Activated CD4-positive, CD25-positive, alpha-beta regulatory T cell treated with anti-CD3 and anti-CD28 coated beads, Interleukin-2, amount 50 U/mL, for 24 hours (primary cell): ENCODE measurements at regions not wholly inside any gene's neighbourhood (a gene's known extent, or its start where the extent isn't known, plus 50 kb on each side); places are given as distances from the start of the nearest gene placed in this dataset.
A peak's percentile ranks its signal among the peaks of the same experiment; 100 is the strongest.
"Not testable (repeated sequence)": the region's sequence is repeated elsewhere in the genome, so short reads cannot be mapped to it uniquely, and the experiment has no call there.

Experiments
- ATAC-seq, 2 donors: fragments of 150-1000 bp; cut with Tn5 transposase; one replicate each; pipeline ENCODE4 v1.10.0; 2021; ENCODE audit warnings: mild to moderate bottlenecking in 1 of 2, moderate library complexity in 1 of 2

- ATAC-seq = peak; percentile 49 to 56
Measured at GRCh38 chr10:128178302-128178958, 52.2 kb upstream of the MKI67 start.

GRCh38 chr10:128180843-128181242, 54.6 kb upstream of the MKI67 start:
- ATAC-seq = peak; percentile 81 to 90

DNA sequence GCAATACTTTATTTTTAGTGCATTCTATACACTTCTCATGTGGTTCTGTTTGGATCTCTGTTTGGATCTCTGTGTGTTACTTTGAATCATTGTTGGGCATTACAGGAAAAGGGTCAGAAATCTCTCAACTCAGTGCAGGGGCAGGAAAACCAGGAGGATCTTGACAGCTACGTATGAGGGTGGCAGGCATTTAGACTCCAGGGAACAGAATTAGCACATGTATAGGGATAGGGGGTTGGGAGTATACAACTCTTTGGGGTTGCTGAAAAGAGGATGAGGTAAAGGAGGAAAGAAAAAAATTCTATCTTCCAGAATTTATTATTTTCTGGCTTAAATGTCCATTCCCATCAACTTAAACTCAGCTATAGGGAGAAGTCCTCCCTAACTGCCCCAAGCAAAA, 59.4 kb upstream of the MKI67 start:
- no peak for ATAC-seq

DNA sequence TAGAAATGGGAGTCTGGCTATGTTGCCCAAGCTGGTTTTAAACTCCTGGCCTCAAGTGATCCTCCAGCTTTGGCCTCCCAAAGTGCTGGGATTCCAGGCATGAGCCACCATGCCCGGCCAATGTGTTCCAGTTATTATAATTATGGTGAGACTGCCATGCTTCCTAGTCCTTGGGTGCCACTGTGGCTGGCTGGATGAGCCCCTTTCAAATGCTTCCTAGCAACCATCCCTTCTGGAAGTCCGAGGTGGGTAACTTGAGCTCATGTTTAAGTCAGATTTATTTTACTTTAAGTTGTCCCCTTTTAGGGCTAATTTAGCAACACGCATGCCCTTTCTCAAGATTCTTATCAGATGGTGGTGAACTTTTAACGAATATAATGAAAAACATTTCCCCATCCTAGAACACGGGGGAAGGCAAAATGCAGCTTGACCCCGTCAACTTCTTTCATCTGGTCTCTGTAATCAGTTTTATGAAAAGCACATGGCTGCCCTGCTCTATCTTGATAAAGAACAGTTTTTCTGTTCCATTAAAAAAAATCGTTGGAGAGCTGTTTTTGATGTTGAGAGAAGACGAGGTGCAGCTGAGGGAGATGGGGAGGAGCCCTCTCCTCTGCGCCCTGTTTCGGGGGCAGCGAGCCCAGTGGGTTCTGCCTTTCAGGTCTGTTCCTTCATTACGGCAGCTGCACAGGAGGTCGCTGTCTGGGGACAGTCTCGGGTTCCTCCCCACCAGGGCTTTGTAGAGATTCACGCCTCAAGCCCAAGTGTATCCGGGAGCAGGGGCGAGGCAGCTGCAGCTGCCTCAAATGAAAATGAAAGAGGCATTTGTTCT, 61.0 kb upstream of the MKI67 start:
- peak; percentile 55 to 72 for ATAC-seq

GRCh38 chr10:128187788-128188185, 61.6 kb upstream of the MKI67 start:
- no peak for ATAC-seq

DNA sequence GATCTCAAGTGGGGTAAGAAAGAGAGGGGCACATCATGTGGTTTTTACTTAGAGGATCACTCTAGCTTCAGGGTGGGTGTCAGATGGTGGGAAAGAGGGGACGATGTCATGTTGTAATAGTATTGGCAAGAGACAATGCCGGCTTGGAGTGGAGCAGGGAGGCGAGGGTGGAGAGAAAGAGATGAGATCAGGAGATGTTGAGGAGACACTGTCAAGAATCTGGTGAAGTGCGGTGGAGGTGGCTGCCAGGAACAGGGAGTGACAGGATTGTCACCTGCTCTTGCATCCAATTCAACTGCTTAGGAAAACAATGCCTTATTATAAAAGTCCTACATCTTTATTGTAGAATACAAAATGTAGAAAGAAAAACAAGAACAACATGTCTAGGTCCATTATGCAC, 63.0 kb upstream of the MKI67 start:
- ATAC-seq = no peak

DNA sequence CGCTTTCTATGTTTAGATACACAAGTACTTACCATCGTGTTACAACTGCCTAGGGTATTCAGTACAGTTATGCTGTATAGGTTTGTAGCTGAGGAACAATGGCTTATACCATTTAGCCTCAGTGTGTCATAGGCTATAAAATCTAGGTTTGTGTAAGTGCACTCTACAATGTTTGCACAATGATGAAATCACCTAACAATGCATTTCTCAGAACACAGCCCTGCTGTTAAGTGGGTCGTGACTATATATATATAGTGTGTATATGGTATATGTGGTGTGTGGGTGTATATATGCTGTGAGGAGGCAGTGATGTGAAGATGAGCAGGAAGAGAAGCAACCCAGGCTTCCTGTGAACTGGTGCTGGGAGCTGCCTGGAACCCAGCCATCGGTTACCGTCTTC, 65.6 kb upstream of the MKI67 start:
- no peak for ATAC-seq

GRCh38 chr10:128201826-128202225, 75.6 kb upstream of the MKI67 start:
- ATAC-seq = not testable (repeated sequence)

GRCh38 chr10:128203028-128203427, 76.8 kb upstream of the MKI67 start:
- no peak for ATAC-seq

- ATAC-seq = not testable (repeated sequence)
Measured at GRCh38 chr10:128205591-128205990, 79.4 kb upstream of the MKI67 start.

DNA sequence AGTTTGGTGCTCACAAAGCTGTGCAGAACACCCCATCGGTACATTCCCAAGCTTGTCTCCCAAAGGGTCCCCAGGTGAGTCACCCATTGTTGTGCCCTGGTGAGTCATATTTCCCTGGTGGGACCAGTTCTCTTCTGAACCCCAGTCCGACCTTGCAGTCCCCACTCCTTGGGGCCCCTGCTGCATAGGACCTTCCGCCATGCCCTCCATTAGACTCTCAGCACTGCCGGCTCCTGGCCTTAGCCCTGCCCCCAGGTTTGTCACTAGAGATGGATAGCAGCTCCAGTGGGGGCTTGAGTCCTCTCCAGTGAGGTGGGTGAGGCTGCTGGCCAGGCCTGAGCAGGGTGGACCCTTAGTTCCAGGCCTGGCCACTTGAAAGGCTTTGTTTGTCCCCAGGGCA, 80.5 kb upstream of the MKI67 start:
- ATAC-seq = no peak

DNA sequence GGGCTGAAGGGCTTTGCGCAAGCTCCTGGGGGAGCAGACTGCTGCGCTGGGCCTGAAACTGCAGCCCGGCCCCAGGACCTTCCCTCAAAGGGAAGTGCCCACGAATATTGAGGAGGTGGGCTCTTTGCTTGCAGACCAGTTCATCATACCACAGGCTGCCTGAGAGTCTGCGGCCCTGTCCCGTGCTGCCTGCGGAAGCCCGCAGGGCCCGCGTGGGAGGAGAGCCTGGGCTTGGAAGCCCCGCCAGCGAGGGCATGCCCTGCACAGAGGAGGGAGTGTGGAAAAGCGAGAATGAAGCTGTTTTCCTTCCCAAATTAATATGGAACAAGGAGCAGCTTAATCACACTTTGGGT, 83.6 kb upstream of the MKI67 start:
- ATAC-seq = no peak

GRCh38 chr10:128210215-128211063, 84.2 kb upstream of the MKI67 start:
- ATAC-seq = peak; percentile 61 to 65

- ATAC-seq = no peak
Measured at GRCh38 chr10:128211064-128211504, 84.9 kb upstream of the MKI67 start.

- ATAC-seq = peak; percentile 78 to 83
Measured at GRCh38 chr10:128211953-128212727, 85.9 kb upstream of the MKI67 start.

GRCh38 chr10:128213156-128213555, 86.9 kb upstream of the MKI67 start:
- ATAC-seq = no peak

DNA sequence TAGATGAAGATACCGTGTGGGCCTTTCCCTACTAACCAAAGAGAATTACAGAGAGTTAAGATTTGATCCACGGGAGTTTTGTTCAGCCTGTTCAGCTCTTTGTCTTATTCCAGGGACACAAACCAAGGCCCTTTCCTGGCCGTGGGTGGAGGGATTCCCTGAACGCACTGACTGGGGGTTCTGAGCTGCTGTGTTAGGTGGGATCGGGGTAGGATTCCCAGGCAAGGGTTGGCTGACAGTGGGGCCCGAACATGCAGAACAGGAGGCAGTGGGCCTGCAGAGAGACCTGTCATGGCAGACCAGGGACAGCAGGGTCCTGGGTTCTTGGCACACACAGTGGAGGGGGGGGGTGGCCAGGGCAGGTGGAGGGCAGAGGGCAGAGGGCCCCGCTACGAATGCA, 89.5 kb upstream of the MKI67 start:
- ATAC-seq = no peak

DNA sequence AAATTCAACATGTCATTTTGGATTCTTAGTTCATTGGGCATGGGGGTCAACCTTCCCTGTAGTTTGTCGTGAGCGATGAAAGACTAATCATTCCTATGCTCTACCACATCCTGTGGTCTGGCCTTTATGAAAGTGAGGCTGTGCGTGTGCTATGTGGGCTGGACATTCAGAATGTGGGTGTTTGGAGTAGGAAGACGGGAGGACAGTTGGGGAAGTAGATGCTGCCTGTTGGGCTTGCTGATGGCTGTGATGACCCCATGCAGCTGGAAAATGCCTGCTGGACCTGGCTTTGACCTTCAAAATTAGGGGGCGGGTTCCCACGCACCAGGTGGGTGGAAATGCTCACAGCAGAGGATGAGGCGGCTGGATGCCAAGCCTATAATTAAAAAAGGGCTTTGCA, 90.9 kb upstream of the MKI67 start:
- ATAC-seq = no peak

GRCh38 chr10:128218161-128218560, 91.9 kb upstream of the MKI67 start:
- no peak for ATAC-seq

GRCh38 chr10:128219295-128219694, 93.1 kb upstream of the MKI67 start:
- ATAC-seq = no peak

DNA sequence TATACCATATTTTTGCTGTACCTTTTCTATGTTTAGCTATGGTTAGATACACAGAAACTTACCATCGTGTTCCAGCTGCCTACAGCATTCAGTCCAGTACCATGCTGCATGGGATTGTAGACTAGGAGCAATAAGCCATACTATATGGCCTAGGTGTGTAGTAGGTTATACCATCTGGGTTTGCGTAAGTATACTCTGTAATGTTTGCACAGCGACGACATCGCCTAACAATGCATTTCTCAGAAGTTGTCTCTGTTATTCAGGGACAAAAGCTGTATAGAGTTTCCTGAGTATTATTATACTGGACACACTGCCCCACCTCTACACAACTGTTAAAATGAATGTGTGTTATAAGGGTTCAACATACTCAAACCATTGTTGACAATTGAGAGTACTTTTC, 93.8 kb upstream of the MKI67 start:
- no peak for ATAC-seq

DNA sequence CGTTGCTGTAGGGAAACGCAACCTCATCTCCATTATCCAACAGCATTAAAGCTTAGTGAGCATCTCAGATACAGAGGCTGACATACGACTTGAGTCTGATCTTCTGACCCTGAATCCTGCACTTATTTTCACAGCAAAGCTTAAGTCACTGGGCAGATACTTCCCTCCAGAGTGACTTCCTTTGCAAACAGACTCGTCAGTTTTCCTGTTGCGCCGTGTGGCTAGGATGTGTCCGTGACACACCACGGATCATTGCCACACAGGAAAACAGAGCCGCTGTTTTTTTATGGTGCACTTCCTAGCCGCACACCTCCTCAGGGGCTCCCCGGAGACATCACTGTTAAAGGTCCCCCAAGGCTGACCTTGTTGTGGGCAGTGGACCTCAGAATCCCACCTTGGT, 94.9 kb upstream of the MKI67 start:
- no peak for ATAC-seq

DNA sequence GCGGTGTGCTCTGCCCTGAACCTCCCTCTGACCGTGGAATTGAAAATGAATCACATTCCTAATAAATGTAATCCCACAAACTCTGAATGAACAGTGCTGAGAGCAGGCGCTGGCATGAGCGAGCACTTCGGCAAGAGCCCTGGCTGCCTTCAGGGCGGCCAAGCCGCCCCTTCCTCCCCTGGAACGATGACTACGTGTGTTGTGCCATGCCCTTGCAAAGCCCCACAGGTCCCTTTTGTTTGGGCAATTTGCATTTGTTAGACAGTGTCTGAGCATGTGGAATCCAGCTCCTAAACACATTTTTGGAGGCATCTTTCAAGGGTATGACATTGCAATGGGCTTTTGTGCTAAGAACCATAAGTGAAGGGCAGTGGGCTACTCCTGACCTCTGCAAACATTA, 95.6 kb upstream of the MKI67 start:
- ATAC-seq = no peak
